HCT116 (cell line): ENCODE measurements at regions not wholly inside any gene's neighbourhood (a gene's known extent, or its start where the extent isn't known, plus 50 kb on each side); places are given as distances from the start of the nearest gene placed in this dataset.

Experiments
- ATAC-seq: fragments of 200-7000 bp; cut with Tn5 transposase; 2 replicates; pipeline ENCODE4 v1.9.1; 2020; ENCODE audit warnings: mild to moderate bottlenecking, moderate library complexity
- BruUV-seq: library from RNA; stranded (reverse); fragments of 400-500 nt; replicated peaks from 2 replicates; lab custom pipeline; 2021; lab: Mats Ljungman, UMichigan
- CTCF ChIA-PET: fragments of 300-600 bp; sonication (Branson Sonifier 250); formaldehyde crosslinking; loops from one replicate; lab custom pipeline; 2021; ENCODE audit warnings: antibody characterized with exemption; lab: Charles Lee
- POLR2A ChIA-PET: fragments of 300-600, 350-600 bp; sonication (Branson Sonifier 250); formaldehyde crosslinking; loops from one replicate; lab custom pipeline; 2021; ENCODE audit warnings: antibody characterized with exemption; lab: Charles Lee
- RAD21 ChIA-PET, 2 experiments: fragments of 300-600 bp; sonication (Branson Sonifier 250); formaldehyde crosslinking; loops; one replicate each; lab custom pipeline; 2023; ENCODE audit warnings: low total read pairs in 2 of 2; ENCODE audit not compliant: uncharacterized antibody in 2 of 2, unreplicated experiment in 2 of 2, low non-redundant PET in 1 of 2; lab: Charles Lee
- DNase-seq: peaks from one replicate; pipeline ENCODE4 v3.0.0-alpha.2; 2010; ENCODE audit warnings: low read depth, low spot score
- H2AFZ ChIP-seq: fragments of 200-600 bp; shearing (Covaris generic), sonication (generic); 2 replicates; pipeline ENCODE4 v1.6.1; 2017; ENCODE audit warnings: low read depth, mixed run types, mixed read lengths, antibody characterized with exemption, low read length; ENCODE audit not compliant: poor library complexity, severe bottlenecking
- H3K27ac ChIP-seq: 2 replicates; pipeline ENCODE4 v1.5.1; 2012; ENCODE audit warnings: low read depth, low read length
- H3K27me3 ChIP-seq: fragments of 200-600 bp; sonication (generic); 2 replicates; pipeline ENCODE4 v1.6.1; 2016; ENCODE audit warnings: mixed run types, low read length, mixed read lengths; ENCODE audit not compliant: insufficient read depth
- H3K36me3 ChIP-seq, 2 experiments: fragments of 200-500 bp in 1 of 2; fragments of 200-600 bp in 1 of 2; sonication (Bioruptor generic) in 1 of 2; sonication (generic) in 1 of 2; 2 replicates each; pipeline versions ENCODE4 v1.5.1 to v1.6.1; 2014 to 2016; ENCODE audit warnings: low read length in 2 of 2, inconsistent platforms in 1 of 2, mixed read lengths in 1 of 2, mixed run types in 1 of 2; ENCODE audit not compliant: insufficient read depth in 2 of 2, control insufficient read depth in 1 of 2
- H3K4me1 ChIP-seq, 2 experiments: fragments of 200-600 bp in 1 of 2; sonication (generic) in 1 of 2; 2 replicates each; pipeline versions ENCODE4 v1.5.1 to v1.6.1; 2012 to 2017; ENCODE audit warnings: low read length in 2 of 2, inconsistent platforms in 1 of 2, mild to moderate bottlenecking in 1 of 2, mixed read lengths in 1 of 2, mixed run types in 1 of 2, moderate library complexity in 1 of 2; ENCODE audit not compliant: insufficient read depth in 2 of 2, control insufficient read depth in 1 of 2
- H3K4me2 ChIP-seq: fragments of 200-600 bp; sonication (generic); 2 replicates; pipeline ENCODE4 v1.6.1; 2017; ENCODE audit warnings: mixed run types, low read length, mixed read lengths
- H3K4me3 ChIP-seq, 2 experiments: fragments of 200-600 bp in 1 of 2; sonication (generic) in 1 of 2; replicated peaks in 1 of 2; 2 replicates each; pipeline ENCODE4 v1.5.1; 2011 to 2016; ENCODE audit warnings: low read length in 2 of 2, control low read depth in 1 of 2, low read depth in 1 of 2, mild to moderate bottlenecking in 1 of 2, mixed read lengths in 1 of 2, mixed run types in 1 of 2
- H3K79me2 ChIP-seq: fragments of 200-600 bp; sonication (generic); 2 replicates; pipeline ENCODE4 v1.6.1; 2017; ENCODE audit warnings: mild to moderate bottlenecking, mixed run types, low read length, moderate library complexity, mixed read lengths; ENCODE audit not compliant: insufficient read depth
- H3K9ac ChIP-seq: fragments of 200-600 bp; sonication (generic); 2 replicates; pipeline ENCODE4 v1.6.1; 2016; ENCODE audit warnings: low read length, mixed read lengths
- H3K9me2 ChIP-seq: fragments of 200-600 bp; sonication (generic), shearing (Covaris generic); 2 replicates; pipeline ENCODE4 v1.6.1; 2017; ENCODE audit warnings: mixed run types, mild to moderate bottlenecking, moderate library complexity; ENCODE audit not compliant: insufficient read depth
- H3K9me3 ChIP-seq, 2 experiments: fragments of 200-500 bp in 1 of 2; fragments of 200-600 bp in 1 of 2; sonication (Bioruptor generic) in 1 of 2; sonication (generic) in 1 of 2; 2 replicates each; pipeline ENCODE4 v1.6.1; 2014 to 2017; ENCODE audit warnings: low read length in 2 of 2, mixed read lengths in 2 of 2, inconsistent platforms in 1 of 2, low read depth in 1 of 2, mild to moderate bottlenecking in 1 of 2, mixed run types in 1 of 2, moderate library complexity in 1 of 2; ENCODE audit not compliant: control insufficient read depth in 1 of 2, insufficient read depth in 1 of 2
- H4K20me1 ChIP-seq: fragments of 200-600 bp; sonication (generic), shearing (Covaris generic); 2 replicates; pipeline ENCODE4 v1.6.1; 2017; ENCODE audit warnings: mixed run types, mild to moderate bottlenecking, moderate library complexity; ENCODE audit not compliant: insufficient read depth
- CBX3 ChIP-seq: IDR thresholded peaks from 2 replicates; pipeline ENCODE4 v1.6.1; 2012; ENCODE audit warnings: low read depth
- CTCF ChIP-seq, 3 experiments: fragments of 200-600 bp in 1 of 3; sonication (generic) in 1 of 3; IDR thresholded peaks in 2 of 3; conservative IDR thresholded peaks in 1 of 3; 2 replicates each; pipeline ENCODE4 v1.5.1; 2012 to 2017; ENCODE audit warnings: low read depth in 2 of 3, low read length in 2 of 3, antibody characterized with exemption in 1 of 3, borderline replicate concordance in 1 of 3, control low read depth in 1 of 3, mild to moderate bottlenecking in 1 of 3, mixed read lengths in 1 of 3, mixed run types in 1 of 3, moderate library complexity in 1 of 3; ENCODE audit not compliant: insufficient read depth in 1 of 3
- EZH2phosphoT487 ChIP-seq: fragments of 200-600 bp; IDR thresholded peaks from 2 replicates; pipeline ENCODE4 v1.6.1; 2018; ENCODE audit warnings: antibody characterized with exemption, borderline replicate concordance
- JUND ChIP-seq: IDR thresholded peaks from 2 replicates; pipeline ENCODE4 v1.6.1; 2012
- POLR2A ChIP-seq: IDR thresholded peaks from 2 replicates; pipeline ENCODE4 v1.7.0; 2011; ENCODE audit warnings: borderline replicate concordance; ENCODE audit not compliant: insufficient read depth, insufficient read length; ENCODE audit errors: extremely low read depth
- POLR2AphosphoS5 ChIP-seq: IDR thresholded peaks from 2 replicates; pipeline ENCODE4 v1.6.1; 2011; ENCODE audit warnings: mild to moderate bottlenecking, low read depth, low read length, moderate library complexity
- SIN3A ChIP-seq: IDR thresholded peaks from 2 replicates; pipeline ENCODE4 v1.6.1; 2012; ENCODE audit warnings: low read depth
- SRF ChIP-seq: IDR thresholded peaks from 2 replicates; pipeline ENCODE4 v1.6.1; 2012; ENCODE audit warnings: low read depth
- ZBTB33 ChIP-seq: IDR thresholded peaks from 2 replicates; pipeline ENCODE4 v1.6.1; 2011; ENCODE audit warnings: mild to moderate bottlenecking, low read length, moderate library complexity; ENCODE audit not compliant: insufficient replicate concordance; ENCODE audit errors: extremely low read depth
- ZFX ChIP-seq: fragments of 450-650 bp; IDR thresholded peaks from 2 replicates; pipeline ENCODE4 v1.6.1; 2017
- intact Hi-C: fragments of 100-400 bp; cut with micrococcal nuclease; formaldehyde crosslinking; loops from 2 replicates; pipeline ENCODE4 v1.10.0; 2022

- ChIA-PET POLR2A (no interaction called here), CTCF (no interaction called here), RAD21 (no interaction called here)
- no peak for DNase-seq
- no TSS peak for BruUV-seq
- ATAC-seq = no peak
- Histone ChIP-seq H3K27ac (no peak overlapping the region), H3K9me3 (no peaks in the 10 kb centered on the region), H3K27me3 (no peaks in the 10 kb centered on the region), H3K9ac (no peak overlapping the region), H3K4me1 (peaks cover 11 to 25% of the 10 kb centered on the region in 2 experiments; a peak in 3 of 4 replicates), H3K79me2 (no peaks in the 10 kb centered on the region), H3K36me3 (no peaks in the 10 kb centered on the region), H2AFZ (no peak overlapping the region), H3K9me2 (no peaks in the 10 kb centered on the region), H3K4me3 (no peak overlapping the region), H3K4me2 (no peak overlapping the region), H4K20me1 (no peaks in the 10 kb centered on the region)
- TF ChIP-seq SIN3A = no peak
- TF ChIP-seq POLR2AphosphoS5 = no peak
- no peak for TF ChIP-seq ZFX
- TF ChIP-seq ZBTB33 = no peak
- no peak for TF ChIP-seq EZH2phosphoT487
- no peak for TF ChIP-seq SRF
- no peak for TF ChIP-seq JUND
- TF ChIP-seq CTCF (IDR thresholded peaks at IDR 0.05 in 2 of 3, conservative IDR thresholded peaks at IDR 0.05 in 1 of 3; ENCODE audit: borderline replicate concordance in 1 of 3, insufficient read depth in 1 of 3, low read depth in 2 of 3, low read length in 2 of 3) = no peak
- no peak for TF ChIP-seq CBX3
- no peak for TF ChIP-seq POLR2A
- intact Hi-C loops = no loop called here
Measured at GRCh38 chr16:50475170-50475569, 73.0 kb upstream of the NKD1 start.
